ENCODE measurements at regions not wholly inside any gene's neighbourhood (a gene's known extent, or its start where the extent isn't known, plus 50 kb on each side); places are given as distances from the start of the nearest gene placed in this dataset.
A peak's percentile ranks its signal among the peaks of the same experiment; 100 is the strongest.
"Not testable (repeated sequence)": the region's sequence is repeated elsewhere in the genome, so short reads cannot be mapped to it uniquely, and the experiment has no call there.

GRCh38 chr20:64327223-64327549 is 71.6 kb downstream of the PCMTD2 start:
- not testable (repeated sequence) for DNase-seq

- not testable (repeated sequence) for DNase-seq
Measured at GRCh38 chr20:64327550-64328317, 72.2 kb downstream of the PCMTD2 start.

GRCh38 chr20:64328595-64329250 is 73.2 kb downstream of the PCMTD2 start:
- peak in 1 of 2 donors; percentile 41 for DNase-seq

GRCh38 chr20:64332627-64333026 is 77.1 kb downstream of the PCMTD2 start:
- not testable (repeated sequence) for DNase-seq

Data from inflammatory macrophage (primary cell).